ENCODE measurements at regions not wholly inside any gene's neighbourhood (a gene's known extent, or its start where the extent isn't known, plus 50 kb on each side); places are given as distances from the start of the nearest gene placed in this dataset.

DNA sequence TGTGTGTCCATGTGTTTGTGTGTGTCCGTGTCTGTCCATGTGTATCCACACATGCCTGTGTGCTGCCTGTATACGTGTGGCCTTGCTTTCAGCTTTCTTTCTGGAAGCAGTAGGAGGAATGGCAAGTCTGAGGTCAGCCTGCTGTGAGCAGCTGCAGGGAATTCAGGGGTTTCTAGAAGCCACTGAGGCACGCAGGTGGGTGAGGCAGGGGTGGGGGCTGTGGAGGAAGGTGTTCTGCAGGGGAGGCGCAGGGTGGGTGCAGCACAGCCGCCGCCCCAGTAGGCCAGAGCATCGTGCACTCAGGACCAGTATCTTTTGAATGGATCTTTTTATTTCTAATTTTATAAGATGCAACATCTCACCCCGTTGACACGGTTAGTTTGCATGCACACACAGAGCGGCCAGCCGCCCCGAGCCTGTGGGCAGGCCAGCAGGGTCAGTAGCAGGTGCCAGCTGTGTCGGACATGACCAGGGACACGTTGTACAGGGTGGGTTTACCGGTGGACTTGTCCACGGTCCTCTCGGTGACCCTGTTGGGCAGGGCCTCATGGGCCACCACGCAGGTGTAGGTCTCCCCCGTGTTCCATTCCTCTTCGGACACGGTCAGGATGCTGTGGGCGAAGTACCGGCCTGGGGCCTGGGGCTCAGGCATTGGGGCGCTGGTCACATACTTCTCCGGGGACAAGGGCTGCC lies 327.7 kb downstream of the TMEM121 start:
- TF ChIP-seq, protein P1, sequence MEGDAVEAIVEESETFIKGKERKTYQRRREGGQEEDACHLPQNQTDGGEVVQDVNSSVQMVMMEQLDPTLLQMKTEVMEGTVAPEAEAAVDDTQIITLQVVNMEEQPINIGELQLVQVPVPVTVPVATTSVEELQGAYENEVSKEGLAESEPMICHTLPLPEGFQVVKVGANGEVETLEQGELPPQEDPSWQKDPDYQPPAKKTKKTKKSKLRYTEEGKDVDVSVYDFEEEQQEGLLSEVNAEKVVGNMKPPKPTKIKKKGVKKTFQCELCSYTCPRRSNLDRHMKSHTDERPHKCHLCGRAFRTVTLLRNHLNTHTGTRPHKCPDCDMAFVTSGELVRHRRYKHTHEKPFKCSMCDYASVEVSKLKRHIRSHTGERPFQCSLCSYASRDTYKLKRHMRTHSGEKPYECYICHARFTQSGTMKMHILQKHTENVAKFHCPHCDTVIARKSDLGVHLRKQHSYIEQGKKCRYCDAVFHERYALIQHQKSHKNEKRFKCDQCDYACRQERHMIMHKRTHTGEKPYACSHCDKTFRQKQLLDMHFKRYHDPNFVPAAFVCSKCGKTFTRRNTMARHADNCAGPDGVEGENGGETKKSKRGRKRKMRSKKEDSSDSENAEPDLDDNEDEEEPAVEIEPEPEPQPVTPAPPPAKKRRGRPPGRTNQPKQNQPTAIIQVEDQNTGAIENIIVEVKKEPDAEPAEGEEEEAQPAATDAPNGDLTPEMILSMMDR (IDR thresholded peaks at IDR 0.05; ENCODE audit: insufficient read depth, low read depth, low read length) = no peak
- TF ChIP-seq EZH2 (IDR thresholded peaks at IDR 0.05; ENCODE audit: insufficient read depth, low read length) = no peak
- H3K9me3 ChIP-seq (ENCODE audit: insufficient read depth, low read depth, low read length) = peaks cover 21% of the 10 kb centered on the region

DNA sequence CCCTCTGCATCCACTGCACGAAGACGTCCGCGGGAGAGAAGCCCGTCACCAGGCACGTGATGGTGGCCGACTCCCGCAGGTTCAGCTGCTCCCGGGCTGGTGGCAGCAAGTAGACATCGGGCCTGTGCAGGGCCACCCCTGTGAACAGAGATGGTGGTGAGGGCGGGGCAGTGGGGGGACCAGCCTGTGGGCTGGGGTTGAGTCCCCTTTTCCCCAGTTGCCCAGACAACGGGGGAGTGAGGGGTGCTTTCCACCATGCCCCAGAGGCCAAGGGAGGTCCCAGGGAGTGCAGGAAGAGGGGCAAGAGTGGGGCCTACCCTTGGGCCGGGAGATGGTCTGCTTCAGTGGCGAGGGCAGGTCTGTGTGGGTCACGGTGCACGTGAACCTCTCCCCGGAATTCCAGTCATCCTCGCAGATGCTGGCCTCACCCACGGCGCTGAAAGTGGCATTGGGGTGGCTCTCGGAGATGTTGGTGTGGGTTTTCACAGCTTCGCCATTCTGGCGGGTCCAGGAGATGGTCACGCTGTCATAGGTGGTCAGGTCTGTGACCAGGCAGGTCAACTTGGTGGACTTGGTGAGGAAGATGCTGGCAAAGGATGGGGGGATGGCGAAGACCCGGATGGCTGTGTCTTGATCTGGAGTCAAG lies 328.3 kb downstream of the TMEM121 start:
- Histone ChIP-seq H3K27ac (ENCODE audit: low read depth, low read length) (no peak overlapping the region), H3K79me2 (ENCODE audit: insufficient read depth, low read length) (no peaks in the 10 kb centered on the region), H3K4me2 (ENCODE audit: low read length) (no peak overlapping the region), H3K36me3 (ENCODE audit: insufficient read depth, low read length) (no peaks in the 10 kb centered on the region), H4K20me1 (ENCODE audit: insufficient read depth, low read length) (no peaks in the 10 kb centered on the region), H3K4me1 (ENCODE audit: insufficient read depth, low read length) (no peaks in the 10 kb centered on the region), H3K9ac (ENCODE audit: low read length) (no peak overlapping the region), H3K9me3 (ENCODE audit: insufficient read depth, low read depth, low read length) (peaks cover 21% of the 10 kb centered on the region), H3K4me3 (ENCODE audit: insufficient read depth, low read depth, low read length) (no peak overlapping the region), H2AFZ (ENCODE audit: low read depth, low read length) (no peak overlapping the region), H3K27me3 (ENCODE audit: insufficient read depth, low read length) (no peaks in the 10 kb centered on the region)
- H3K27me3 Mint-ChIP-seq (ENCODE audit: low read depth, unreplicated experiment) = no peaks in the 10 kb centered on the region
- no peak overlapping the region for H3K27ac Mint-ChIP-seq (ENCODE audit: unreplicated experiment)
- no peaks in the 10 kb centered on the region for H3K4me1 Mint-ChIP-seq (ENCODE audit: low read depth, unreplicated experiment)
- no peak for TF ChIP-seq EZH2 (IDR thresholded peaks at IDR 0.05; ENCODE audit: insufficient read depth, low read length)
- TF ChIP-seq, protein P1 (IDR thresholded peaks at IDR 0.05; ENCODE audit: insufficient read depth, low read depth, low read length) = no peak
- FAIRE-seq (no peak), DNase-seq (ENCODE audit: low read depth) (no peak)
- peaks cover 21% of the 10 kb centered on the region for H3K9me3 Mint-ChIP-seq (ENCODE audit: unreplicated experiment)
- no peaks in the 10 kb centered on the region for H3K36me3 Mint-ChIP-seq (ENCODE audit: low read depth, unreplicated experiment)
- no peak overlapping the region for H3K4me3 Mint-ChIP-seq (ENCODE audit: unreplicated experiment)

More for the DNA sequence above, 327.7 kb downstream of the TMEM121 start:
- Histone ChIP-seq H3K27ac (ENCODE audit: low read depth, low read length) (no peak overlapping the region), H3K9ac (ENCODE audit: low read length) (no peak overlapping the region), H3K27me3 (ENCODE audit: insufficient read depth, low read length) (no peaks in the 10 kb centered on the region), H2AFZ (ENCODE audit: low read depth, low read length) (no peak overlapping the region), H3K4me1 (ENCODE audit: insufficient read depth, low read length) (no peaks in the 10 kb centered on the region), H3K79me2 (ENCODE audit: insufficient read depth, low read length) (no peaks in the 10 kb centered on the region), H3K36me3 (ENCODE audit: insufficient read depth, low read length) (no peaks in the 10 kb centered on the region), H3K4me3 (ENCODE audit: insufficient read depth, low read depth, low read length) (no peak overlapping the region), H3K4me2 (ENCODE audit: low read length) (no peak overlapping the region), H4K20me1 (ENCODE audit: insufficient read depth, low read length) (no peaks in the 10 kb centered on the region)
- Mint-ChIP-seq H3K27me3 (ENCODE audit: low read depth, unreplicated experiment) (no peaks in the 10 kb centered on the region), H3K36me3 (ENCODE audit: low read depth, unreplicated experiment) (no peaks in the 10 kb centered on the region), H3K27ac (ENCODE audit: unreplicated experiment) (no peak overlapping the region), H3K4me3 (ENCODE audit: unreplicated experiment) (no peak overlapping the region), H3K4me1 (ENCODE audit: low read depth, unreplicated experiment) (no peaks in the 10 kb centered on the region), H3K9me3 (ENCODE audit: unreplicated experiment) (peaks cover 21% of the 10 kb centered on the region)
- DNase-seq (ENCODE audit: low read depth) (no peak), FAIRE-seq (no peak)
